GM23338 (cell line): ENCODE measurements at regions not wholly inside any gene's neighbourhood (a gene's known extent, or its start where the extent isn't known, plus 50 kb on each side); places are given as distances from the start of the nearest gene placed in this dataset.

Experiments
- ATAC-seq: fragments of 200-7000 bp; cut with Tn5 transposase; 3 replicates; pipeline ENCODE4 v1.9.1; 2020
- DNase-seq: peaks from one replicate; pipeline ENCODE4 v3.0.0-alpha.2; 2015; ENCODE audit warnings: low spot score
- H2AFZ ChIP-seq: fragments of 200-600 bp; sonication (generic); 2 replicates; pipeline ENCODE4 v1.8.0; 2016; ENCODE audit warnings: antibody characterized with exemption, mild to moderate bottlenecking, moderate library complexity
- H3F3A ChIP-seq: fragments of 200-600 bp; sonication (generic); replicated peaks from 2 replicates; pipeline ENCODE4 v1.8.0; 2017; ENCODE audit warnings: antibody characterized with exemption, mixed run types, low read depth
- H3K27ac ChIP-seq: fragments of 200-600 bp; sonication (generic); 2 replicates; pipeline ENCODE4 v1.6.1; 2016; ENCODE audit warnings: low read depth
- H3K27me3 ChIP-seq: fragments of 200-600 bp; sonication (generic); 2 replicates; pipeline ENCODE4 v1.8.0; 2016; ENCODE audit warnings: mild to moderate bottlenecking, mixed run types, moderate library complexity; ENCODE audit not compliant: insufficient read depth
- H3K36me3 ChIP-seq: fragments of 200-600 bp; sonication (generic); 2 replicates; pipeline ENCODE4 v1.8.0; 2016; ENCODE audit warnings: mild to moderate bottlenecking; ENCODE audit not compliant: insufficient read depth
- H3K4me1 ChIP-seq: fragments of 200-600 bp; sonication (generic); 2 replicates; pipeline ENCODE4 v1.8.0; 2016; ENCODE audit warnings: mild to moderate bottlenecking, moderate library complexity; ENCODE audit not compliant: insufficient read depth
- H3K4me2 ChIP-seq: fragments of 200-600 bp; sonication (generic); 2 replicates; pipeline ENCODE4 v1.7.1; 2017; ENCODE audit warnings: mixed run types
- H3K4me3 ChIP-seq: fragments of 200-600 bp; sonication (generic); 2 replicates; pipeline ENCODE4 v1.6.1; 2016; ENCODE audit warnings: mixed run types
- H3K79me2 ChIP-seq: fragments of 200-600 bp; sonication (generic); replicated peaks from 2 replicates; pipeline ENCODE4 v1.8.0; 2017; ENCODE audit warnings: mild to moderate bottlenecking; ENCODE audit not compliant: insufficient read depth
- H3K9me2 ChIP-seq: fragments of 200-600 bp; sonication (generic); 2 replicates; pipeline ENCODE4 v1.8.0; 2017; ENCODE audit not compliant: insufficient read depth
- H4K20me1 ChIP-seq: fragments of 200-600 bp; sonication (generic); replicated peaks from 2 replicates; pipeline ENCODE4 v1.8.0; 2017; ENCODE audit warnings: mild to moderate bottlenecking; ENCODE audit not compliant: insufficient read depth
- H3K27ac Mint-ChIP-seq: 2 replicates; pipeline ENCODE4 v1.8.0; 2020; ENCODE audit warnings: inconsistent platforms, mild to moderate bottlenecking, moderate library complexity, mixed read lengths
- H3K27me3 Mint-ChIP-seq: 3 replicates; pipeline ENCODE4 v1.8.0; 2022; ENCODE audit warnings: low read depth, mild to moderate bottlenecking, moderate library complexity, mixed read lengths, inconsistent platforms; ENCODE audit not compliant: insufficient read depth, poor library complexity
- H3K36me3 Mint-ChIP-seq: 3 replicates; pipeline ENCODE4 v1.8.0; 2021; ENCODE audit warnings: low read depth, mild to moderate bottlenecking, inconsistent platforms, moderate library complexity, mixed read lengths
- H3K4me1 Mint-ChIP-seq: 3 replicates; pipeline ENCODE4 v1.8.0; 2020; ENCODE audit warnings: mild to moderate bottlenecking, inconsistent platforms, mixed read lengths
- H3K4me3 Mint-ChIP-seq: 3 replicates; pipeline ENCODE4 v1.8.0; 2021; ENCODE audit warnings: moderate library complexity, mild to moderate bottlenecking, inconsistent platforms, mixed read lengths
- H3K9me3 Mint-ChIP-seq: 3 replicates; pipeline ENCODE4 v1.8.0; 2020; ENCODE audit warnings: moderate library complexity, mild to moderate bottlenecking, inconsistent platforms, mixed read lengths
- CREB1 ChIP-seq: fragments of 250-450 bp; sonication (Bioruptor Pico); IDR thresholded peaks from 2 replicates; pipeline ENCODE4 v1.5.0; 2020; ENCODE audit warnings: low read depth, mild to moderate bottlenecking, moderate library complexity
- CTCF ChIP-seq, 2 experiments: fragments of 200-600 bp in 1 of 2; sonication (generic) in 1 of 2; conservative IDR thresholded peaks; 2 replicates each; pipeline versions ENCODE4 v1.5.1 to v1.6.1; 2016 to 2017; ENCODE audit warnings: antibody characterized with exemption in 2 of 2, low read depth in 2 of 2, mild to moderate bottlenecking in 2 of 2, moderate library complexity in 1 of 2
- ETS1 ChIP-seq: IDR thresholded peaks from 2 replicates; pipeline ENCODE4 v1.6.1; 2016; ENCODE audit warnings: antibody characterized with exemption
- EZH2 ChIP-seq: fragments of 200-600 bp; sonication (generic); IDR thresholded peaks from one replicate; pipeline ENCODE4 v1.8.0; 2017; ENCODE audit warnings: antibody characterized with exemption, mild to moderate bottlenecking, low read depth; ENCODE audit not compliant: unreplicated experiment
- EZH2phosphoT487 ChIP-seq: fragments of 200-600 bp; sonication (generic); IDR thresholded peaks from one replicate; pipeline ENCODE4 v1.8.1; 2018; ENCODE audit warnings: antibody characterized with exemption; ENCODE audit not compliant: unreplicated experiment
- JUNB ChIP-seq: IDR thresholded peaks from one replicate; pipeline ENCODE4 v1.6.1; 2016; ENCODE audit warnings: antibody characterized with exemption; ENCODE audit not compliant: unreplicated experiment
- NANOG ChIP-seq: IDR thresholded peaks from 2 replicates; pipeline ENCODE4 v1.6.1; 2016; ENCODE audit warnings: antibody characterized with exemption, borderline replicate concordance
- POLR2AphosphoS5 ChIP-seq: IDR thresholded peaks from 2 replicates; pipeline ENCODE4 v1.6.1; 2016; ENCODE audit warnings: antibody characterized with exemption, low read depth
- STAT1 ChIP-seq: IDR thresholded peaks from one replicate; pipeline ENCODE4 v1.6.1; 2016; ENCODE audit warnings: antibody characterized with exemption; ENCODE audit not compliant: unreplicated experiment
- ZNF114 ChIP-seq: fragments of 250-450 bp; sonication (Bioruptor Pico); IDR thresholded peaks from 2 replicates; pipeline ENCODE4 v1.5.0; 2020; ENCODE audit warnings: mild to moderate bottlenecking, moderate library complexity
- ZNF331 ChIP-seq: fragments of 250-450 bp; sonication (Bioruptor Pico); IDR thresholded peaks from 2 replicates; pipeline ENCODE4 v1.5.0; 2020; ENCODE audit warnings: low read depth, mild to moderate bottlenecking, moderate library complexity
- ZNF462 ChIP-seq: fragments of 250-450 bp; sonication (Bioruptor Pico); IDR thresholded peaks from 2 replicates; pipeline ENCODE4 v1.5.0; 2020; ENCODE audit warnings: mild to moderate bottlenecking, moderate library complexity
- TF ChIP-seq, protein P1 (sequence below): IDR thresholded peaks from one replicate; pipeline ENCODE4 v1.6.1; 2018; ENCODE audit warnings: antibody characterized with exemption; ENCODE audit not compliant: unreplicated experiment

- TF ChIP-seq JUNB (no peak), ZNF331 (CRISPR knock-in tag) (no peak), EZH2phosphoT487 (no peak), STAT1 (no peak), ZNF114 (CRISPR knock-in tag) (no peak), ETS1 (no peak), ZNF462 (CRISPR knock-in tag) (no peak), CREB1 (no peak), EZH2 (no peak), NANOG (no peak), CTCF (conservative IDR thresholded peaks at IDR 0.05; ENCODE audit: low read depth in 2 of 2) (no peak), POLR2AphosphoS5 (no peak)
- TF ChIP-seq, protein P1, sequence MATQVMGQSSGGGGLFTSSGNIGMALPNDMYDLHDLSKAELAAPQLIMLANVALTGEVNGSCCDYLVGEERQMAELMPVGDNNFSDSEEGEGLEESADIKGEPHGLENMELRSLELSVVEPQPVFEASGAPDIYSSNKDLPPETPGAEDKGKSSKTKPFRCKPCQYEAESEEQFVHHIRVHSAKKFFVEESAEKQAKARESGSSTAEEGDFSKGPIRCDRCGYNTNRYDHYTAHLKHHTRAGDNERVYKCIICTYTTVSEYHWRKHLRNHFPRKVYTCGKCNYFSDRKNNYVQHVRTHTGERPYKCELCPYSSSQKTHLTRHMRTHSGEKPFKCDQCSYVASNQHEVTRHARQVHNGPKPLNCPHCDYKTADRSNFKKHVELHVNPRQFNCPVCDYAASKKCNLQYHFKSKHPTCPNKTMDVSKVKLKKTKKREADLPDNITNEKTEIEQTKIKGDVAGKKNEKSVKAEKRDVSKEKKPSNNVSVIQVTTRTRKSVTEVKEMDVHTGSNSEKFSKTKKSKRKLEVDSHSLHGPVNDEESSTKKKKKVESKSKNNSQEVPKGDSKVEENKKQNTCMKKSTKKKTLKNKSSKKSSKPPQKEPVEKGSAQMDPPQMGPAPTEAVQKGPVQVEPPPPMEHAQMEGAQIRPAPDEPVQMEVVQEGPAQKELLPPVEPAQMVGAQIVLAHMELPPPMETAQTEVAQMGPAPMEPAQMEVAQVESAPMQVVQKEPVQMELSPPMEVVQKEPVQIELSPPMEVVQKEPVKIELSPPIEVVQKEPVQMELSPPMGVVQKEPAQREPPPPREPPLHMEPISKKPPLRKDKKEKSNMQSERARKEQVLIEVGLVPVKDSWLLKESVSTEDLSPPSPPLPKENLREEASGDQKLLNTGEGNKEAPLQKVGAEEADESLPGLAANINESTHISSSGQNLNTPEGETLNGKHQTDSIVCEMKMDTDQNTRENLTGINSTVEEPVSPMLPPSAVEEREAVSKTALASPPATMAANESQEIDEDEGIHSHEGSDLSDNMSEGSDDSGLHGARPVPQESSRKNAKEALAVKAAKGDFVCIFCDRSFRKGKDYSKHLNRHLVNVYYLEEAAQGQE: no peak
- Histone ChIP-seq H3K27ac (no peak overlapping the region), H2AFZ (no peak overlapping the region), H3F3A (no peaks in the 10 kb centered on the region), H3K36me3 (no peaks in the 10 kb centered on the region), H3K4me1 (no peaks in the 10 kb centered on the region), H3K4me2 (no peak overlapping the region), H3K79me2 (no peaks in the 10 kb centered on the region), H4K20me1 (no peaks in the 10 kb centered on the region), H3K9me2 (no peaks in the 10 kb centered on the region), H3K4me3 (no peak overlapping the region), H3K27me3 (no peaks in the 10 kb centered on the region)
- Mint-ChIP-seq H3K27me3 (no peaks in the 10 kb centered on the region), H3K27ac (no peak overlapping the region), H3K4me1 (peaks cover 6% of the 10 kb centered on the region; the same call in 2 of the 3 replicates), H3K36me3 (no peaks in the 10 kb centered on the region), H3K9me3 (no peaks in the 10 kb centered on the region; the same call in 2 of the 3 replicates), H3K4me3 (no peak overlapping the region)
- DNase-seq: no peak
- no peak for ATAC-seq
Measured at GRCh38 chr3:76644305-76644675, 395.6 kb upstream of the ROBO2 start.
